ENCODE measurements at regions not wholly inside any gene's neighbourhood (a gene's known extent, or its start where the extent isn't known, plus 50 kb on each side); places are given as distances from the start of the nearest gene placed in this dataset.

DNA sequence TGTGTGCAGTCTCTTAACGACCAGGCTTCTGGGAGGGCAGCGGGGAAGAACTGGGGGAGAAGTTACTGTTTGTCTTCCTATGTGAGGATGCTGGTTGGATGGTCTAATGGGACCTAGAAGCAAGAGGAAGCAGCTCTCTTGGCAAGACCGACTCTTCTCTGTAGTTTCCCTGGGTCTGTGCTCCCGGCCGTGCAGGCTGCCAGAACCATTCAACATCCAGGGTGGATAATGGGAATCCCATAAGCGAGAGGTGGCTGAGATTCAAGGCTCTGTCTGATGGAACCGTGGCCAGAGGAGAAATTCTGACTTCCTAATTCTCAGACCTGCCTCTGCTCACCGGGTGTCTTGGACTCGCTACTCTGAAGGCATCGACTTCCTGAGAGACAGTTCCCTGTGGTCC, 561.0 kb upstream of the TBX3 start:
- ChIA-PET POLR2A (no interaction called here), CTCF (interaction anchor here (1.3 kb wide), 1 partner anchor 10 kb away, joined by 4 read pairs; no protein-coding TSS in a partner anchor)
- ATAC-seq, result no peak
- no peak for DNase-seq (ENCODE audit: low read depth in 1 of 2, low spot score in 1 of 2)
- Histone ChIP-seq H3K4me2 (no peak overlapping the region), H3K9me3 (no peaks in the 10 kb centered on the region), H3K4me1 (no peaks in the 10 kb centered on the region), H3K27ac (no peak overlapping the region), H3K4me3 (no peak overlapping the region)
- 40% methylated on average over 10 of the region's 10 CpGs for WGBS (ENCODE audit: missing lambda C conversion rate)
- TF ChIP-seq POLR2AphosphoS2 (conservative IDR thresholded peaks at IDR 0.05; ENCODE audit: low read length), result no peak
- no peak for FAIRE-seq

DNA sequence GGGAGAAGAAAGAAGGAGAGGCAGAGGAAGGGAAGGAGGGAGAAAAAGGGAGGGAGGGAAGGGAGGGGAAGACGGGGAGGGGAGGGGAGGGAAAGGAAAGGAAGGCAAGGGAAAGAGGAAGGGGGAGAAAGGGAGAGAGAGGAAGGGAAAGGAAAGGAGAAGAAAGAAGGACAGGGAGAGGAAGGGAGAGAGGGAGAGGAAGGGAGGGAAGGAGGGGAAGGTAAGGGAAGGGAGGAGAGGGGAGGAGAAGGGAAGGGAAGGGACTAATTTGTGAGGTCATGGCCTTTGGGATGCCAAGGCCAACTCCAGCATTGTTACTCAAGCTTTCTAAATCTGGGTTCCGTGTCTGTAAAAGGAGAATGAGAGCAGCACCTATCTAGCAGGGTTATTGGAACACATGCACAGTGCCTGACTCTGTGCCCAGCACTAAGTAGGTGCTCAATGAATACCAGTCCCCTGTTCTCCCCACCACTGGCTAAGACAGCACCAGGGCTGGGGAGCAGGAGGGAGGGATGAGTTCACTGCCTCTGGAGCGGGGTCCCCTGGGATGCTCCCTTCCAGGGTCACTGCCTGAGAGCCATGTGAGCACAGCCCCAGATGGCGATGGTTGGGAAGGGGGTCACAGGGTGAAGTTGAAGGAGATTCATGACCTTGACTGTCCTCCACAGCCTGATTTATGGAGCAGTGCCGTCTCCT, 560.1 kb upstream of the TBX3 start:
- FAIRE-seq, result no peak
- CTCF ChIA-PET, result interaction anchor here (1.3 kb wide), 1 partner anchor 9 kb away, joined by 4 read pairs; no protein-coding TSS in a partner anchor
- TF ChIP-seq CHD2 (IDR thresholded peaks at IDR 0.05; ENCODE audit: low read length, partially characterized antibody) (no peak), RAD21 (conservative IDR thresholded peaks at IDR 0.05 in 1 of 2, IDR thresholded peaks at IDR 0.05 in 1 of 2) (no peak), SMC3 (IDR thresholded peaks at IDR 0.05) (no peak), JUNB (IDR thresholded peaks at IDR 0.05) (no peak), CHD4 (IDR thresholded peaks at IDR 0.05; ENCODE audit: borderline replicate concordance) (no peak), REST (IDR thresholded peaks at IDR 0.05) (no peak), MYC (IDR thresholded peaks at IDR 0.05; ENCODE audit: borderline replicate concordance, low read length) (no peak), FOXS1 (CRISPR knock-in tag; IDR thresholded peaks at IDR 0.05) (no peak), EHMT2 (IDR thresholded peaks at IDR 0.05; ENCODE audit: low read depth) (no peak), ZC3H11A (IDR thresholded peaks at IDR 0.05) (no peak), ZFP36 (IDR thresholded peaks at IDR 0.05; ENCODE audit: borderline replicate concordance, partially characterized antibody) (no peak), NFE2L2 (conservative IDR thresholded peaks at IDR 0.05; ENCODE audit: low read length) (no peak), ESRRA (IDR thresholded peaks at IDR 0.05; ENCODE audit: borderline replicate concordance, low read length) (no peak), SREBF2 (IDR thresholded peaks at IDR 0.05) (no peak), NPAS2 (CRISPR knock-in tag; IDR thresholded peaks at IDR 0.05; ENCODE audit: borderline replicate concordance) (no peak), CBX8 (IDR thresholded peaks at IDR 0.05) (no peak), RARB (CRISPR knock-in tag; IDR thresholded peaks at IDR 0.05) (no peak), FOSL2 (IDR thresholded peaks at IDR 0.05) (no peak), FOSL2 (CRISPR knock-in tag; IDR thresholded peaks at IDR 0.05) (no peak), PBX3 (IDR thresholded peaks at IDR 0.05) (no peak)
- TF ChIP-seq, protein P1, sequence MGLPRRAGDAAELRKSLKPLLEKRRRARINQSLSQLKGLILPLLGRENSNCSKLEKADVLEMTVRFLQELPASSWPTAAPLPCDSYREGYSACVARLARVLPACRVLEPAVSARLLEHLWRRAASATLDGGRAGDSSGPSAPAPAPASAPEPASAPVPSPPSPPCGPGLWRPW (IDR thresholded peaks at IDR 0.05), result no peak

More for the DNA sequence above, 560.1 kb upstream of the TBX3 start:
- Histone ChIP-seq H3K4me3 (no peak overlapping the region), H3K9me3 (no peaks in the 10 kb centered on the region), H3K4me1 (no peaks in the 10 kb centered on the region), H3K27ac (no peak overlapping the region), H3K4me2 (no peak overlapping the region)
- no peak for DNase-seq (ENCODE audit: low read depth in 1 of 2, low spot score in 1 of 2)
- 46% methylated on average over 3 of the region's 5 CpGs for WGBS (ENCODE audit: missing lambda C conversion rate)
- POLR2A ChIA-PET, result no interaction called here
- ATAC-seq, result no peak

Measured in A549 (cell line).